ENCODE measurements at regions not wholly inside any gene's neighbourhood (a gene's known extent, or its start where the extent isn't known, plus 50 kb on each side); places are given as distances from the start of the nearest gene placed in this dataset.

GRCh38 chr11:92482492-92483060 lies 258.0 kb downstream of the FAT3 start:
- no peak for TF ChIP-seq YY1 (IDR thresholded peaks at IDR 0.05; ENCODE audit: low read depth)
- no peak for TF ChIP-seq USF1 (IDR thresholded peaks at IDR 0.05)
- TF ChIP-seq CEBPB (IDR thresholded peaks at IDR 0.05), result no peak
- TF ChIP-seq TAF1 (IDR thresholded peaks at IDR 0.05; ENCODE audit: low read depth), result no peak
- TF ChIP-seq TCF12 (IDR thresholded peaks at IDR 0.05; ENCODE audit: low read depth), result no peak
- no peak for TF ChIP-seq CREB1 (IDR thresholded peaks at IDR 0.05; ENCODE audit: low read depth)
- TF ChIP-seq NFIC (IDR thresholded peaks at IDR 0.05), result no peak
- no peak for TF ChIP-seq EP300 (IDR thresholded peaks at IDR 0.05; ENCODE audit: borderline replicate concordance)
- TF ChIP-seq, protein P1, sequence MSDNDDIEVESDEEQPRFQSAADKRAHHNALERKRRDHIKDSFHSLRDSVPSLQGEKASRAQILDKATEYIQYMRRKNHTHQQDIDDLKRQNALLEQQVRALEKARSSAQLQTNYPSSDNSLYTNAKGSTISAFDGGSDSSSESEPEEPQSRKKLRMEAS (IDR thresholded peaks at IDR 0.05), result no peak
- no peak for TF ChIP-seq FOXM1 (IDR thresholded peaks at IDR 0.05; ENCODE audit: borderline replicate concordance, low read depth)
- TF ChIP-seq RAD21 (IDR thresholded peaks at IDR 0.05; ENCODE audit: low read depth), result no peak

DNA sequence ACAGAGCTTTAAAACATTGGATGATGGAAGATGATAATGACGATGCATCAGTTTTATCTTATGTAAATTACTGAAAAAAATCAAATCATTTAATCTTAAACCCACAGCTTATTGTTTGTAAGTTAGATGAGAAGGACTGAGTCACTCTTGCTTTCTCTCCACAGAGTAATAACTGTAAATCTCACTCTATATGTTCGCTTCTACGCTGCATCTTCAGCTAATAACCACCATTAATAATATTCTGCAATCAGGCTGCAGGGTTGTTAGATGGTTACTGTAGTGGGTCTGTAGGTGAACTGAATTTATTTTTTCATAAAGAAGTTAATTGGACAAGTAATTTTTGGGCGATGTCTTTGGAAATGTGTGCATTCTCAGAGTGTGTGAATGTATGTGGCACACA lies 260.0 kb downstream of the FAT3 start:
- no peak for TF ChIP-seq EGR1 (IDR thresholded peaks at IDR 0.05)
- no peak for TF ChIP-seq REST (IDR thresholded peaks at IDR 0.05; ENCODE audit: low read depth)
- TF ChIP-seq YY1 (IDR thresholded peaks at IDR 0.05; ENCODE audit: low read depth), result no peak
- no peak for TF ChIP-seq TAF1 (IDR thresholded peaks at IDR 0.05; ENCODE audit: low read depth)
- TF ChIP-seq EP300 (IDR thresholded peaks at IDR 0.05; ENCODE audit: borderline replicate concordance), result no peak
- TF ChIP-seq ZBTB7A (IDR thresholded peaks at IDR 0.05; ENCODE audit: low read depth), result no peak
- no peak for TF ChIP-seq FOXM1 (IDR thresholded peaks at IDR 0.05; ENCODE audit: borderline replicate concordance, low read depth)
- no peak for TF ChIP-seq TCF12 (IDR thresholded peaks at IDR 0.05; ENCODE audit: low read depth)
- TF ChIP-seq NFIC (IDR thresholded peaks at IDR 0.05), result no peak
- no peak for TF ChIP-seq RAD21 (IDR thresholded peaks at IDR 0.05; ENCODE audit: low read depth)

GRCh38 chr11:92489826-92490399 lies 265.3 kb downstream of the FAT3 start:
- TF ChIP-seq CEBPB (IDR thresholded peaks at IDR 0.05), result no peak
- TF ChIP-seq CREB1 (IDR thresholded peaks at IDR 0.05; ENCODE audit: low read depth), result no peak
- no peak for TF ChIP-seq NFIC (IDR thresholded peaks at IDR 0.05)
- TF ChIP-seq TEAD4 (IDR thresholded peaks at IDR 0.05), result no peak
- TF ChIP-seq RAD21 (IDR thresholded peaks at IDR 0.05; ENCODE audit: low read depth), result no peak
- TF ChIP-seq YY1 (IDR thresholded peaks at IDR 0.05; ENCODE audit: low read depth), result no peak
- TF ChIP-seq, protein P1 (IDR thresholded peaks at IDR 0.05), result no peak
- no peak for TF ChIP-seq ZBTB7A (IDR thresholded peaks at IDR 0.05; ENCODE audit: low read depth)
- no peak for TF ChIP-seq EGR1 (IDR thresholded peaks at IDR 0.05)

DNA sequence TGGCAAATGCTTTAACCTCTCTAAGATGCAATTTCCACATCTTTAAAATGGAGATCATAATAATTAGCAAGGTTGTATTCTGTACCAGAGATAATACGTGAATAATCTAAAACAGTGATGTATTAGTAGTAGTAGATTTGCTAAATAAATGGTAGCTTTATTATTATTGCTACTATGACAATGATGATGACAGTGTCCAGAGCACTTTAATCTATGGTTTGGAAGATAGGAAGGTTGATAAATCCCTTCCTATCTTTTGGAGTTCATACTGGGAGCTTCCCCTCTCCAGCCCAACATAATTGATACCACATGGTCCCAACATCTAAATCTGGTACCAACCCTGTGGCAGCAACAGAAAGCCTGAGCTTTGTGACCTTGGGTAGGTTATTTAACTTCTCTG lies 267.8 kb downstream of the FAT3 start:
- TF ChIP-seq ZBTB7A (IDR thresholded peaks at IDR 0.05; ENCODE audit: low read depth), result no peak
- TF ChIP-seq REST (IDR thresholded peaks at IDR 0.05; ENCODE audit: low read depth), result no peak
- no peak for TF ChIP-seq USF1 (IDR thresholded peaks at IDR 0.05)
- TF ChIP-seq RAD21 (IDR thresholded peaks at IDR 0.05; ENCODE audit: low read depth), result no peak
- no peak for TF ChIP-seq TAF1 (IDR thresholded peaks at IDR 0.05; ENCODE audit: low read depth)
- TF ChIP-seq YY1 (IDR thresholded peaks at IDR 0.05; ENCODE audit: low read depth), result no peak
- no peak for TF ChIP-seq TEAD4 (IDR thresholded peaks at IDR 0.05)
- TF ChIP-seq, protein P1 (IDR thresholded peaks at IDR 0.05), result no peak
- TF ChIP-seq EGR1 (IDR thresholded peaks at IDR 0.05), result no peak
- no peak for TF ChIP-seq EP300 (IDR thresholded peaks at IDR 0.05; ENCODE audit: borderline replicate concordance)
- no peak for TF ChIP-seq CEBPB (IDR thresholded peaks at IDR 0.05)
- no peak for TF ChIP-seq TCF12 (IDR thresholded peaks at IDR 0.05; ENCODE audit: low read depth)

DNA sequence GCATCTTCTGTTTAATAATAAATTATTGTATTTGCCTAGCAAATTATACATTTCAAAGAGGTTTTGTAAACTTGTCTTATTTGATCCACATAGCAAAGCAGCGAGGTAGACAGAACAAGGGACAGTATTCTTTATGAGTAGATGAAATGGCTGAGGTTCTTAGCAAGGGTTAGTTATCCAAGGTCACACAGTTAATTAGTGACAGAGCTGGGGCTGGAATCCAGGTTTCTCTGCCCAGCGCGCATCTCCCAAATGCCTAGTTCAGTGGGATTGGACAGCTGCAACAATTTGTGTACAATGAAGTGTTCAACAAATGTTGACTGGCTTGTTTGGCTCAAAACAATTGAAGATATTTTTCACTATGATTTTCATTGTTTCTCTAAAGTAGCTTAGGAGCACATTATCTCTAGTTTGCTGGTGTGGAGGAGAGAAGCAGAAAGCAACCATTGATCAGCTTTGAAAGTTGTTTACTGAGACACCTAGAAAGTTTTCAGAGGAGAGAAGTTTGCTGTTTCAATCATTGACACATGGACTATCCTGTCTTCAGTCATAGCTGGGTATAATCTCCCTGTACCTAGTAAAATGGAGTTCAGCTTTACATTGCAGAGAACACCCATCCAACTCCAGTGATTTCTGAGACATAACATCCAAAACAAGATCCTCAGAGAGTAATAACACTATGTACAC lies 270.6 kb downstream of the FAT3 start:
- TF ChIP-seq CREB1 (IDR thresholded peaks at IDR 0.05; ENCODE audit: low read depth), result no peak
- TF ChIP-seq EGR1 (IDR thresholded peaks at IDR 0.05), result no peak
